ENCODE measurements at regions not wholly inside any gene's neighbourhood (a gene's known extent, or its start where the extent isn't known, plus 50 kb on each side); places are given as distances from the start of the nearest gene placed in this dataset.

GRCh38 chr10:6909905-6910560 is 330.0 kb upstream of the PRKCQ start:
- TF ChIP-seq GATA1 (IDR thresholded peaks at IDR 0.05; ENCODE audit: low read depth, low read length) (no peak), POLR2A (IDR thresholded peaks at IDR 0.05; ENCODE audit: low read length) (no peak)

Measured in erythroblast (primary cell).